Panc1 (cell line): ENCODE measurements at regions not wholly inside any gene's neighbourhood (a gene's known extent, or its start where the extent isn't known, plus 50 kb on each side); places are given as distances from the start of the nearest gene placed in this dataset.

Source experiments
- ATAC-seq: fragments of 200-7000 bp; cut with Tn5 transposase; 2 replicates; pipeline ENCODE4 v1.9.1; 2020; ENCODE audit warnings: mild to moderate bottlenecking, moderate library complexity
- BruUV-seq: library from RNA; stranded (reverse); fragments of 400-500 nt; replicated peaks from 2 replicates; lab custom pipeline; 2021; lab: Mats Ljungman, UMichigan
- CTCF ChIA-PET: fragments of 300-600 bp; sonication (Branson Sonifier 250); formaldehyde crosslinking; loops from one replicate; lab custom pipeline; 2022; ENCODE audit warnings: antibody characterized with exemption; lab: Charles Lee
- POLR2A ChIA-PET: fragments of 300-600 bp; sonication (Branson Sonifier 250); formaldehyde crosslinking; loops from one replicate; lab custom pipeline; 2022; ENCODE audit warnings: antibody characterized with exemption; lab: Charles Lee
- DNase-seq: peaks from one replicate; pipeline ENCODE4 v3.0.0-alpha.2; 2010; ENCODE audit warnings: low read depth, low spot score
- H3K27ac ChIP-seq: 2 replicates; pipeline ENCODE4 v1.5.1; 2011; ENCODE audit warnings: mild to moderate bottlenecking, low read length, inconsistent platforms
- H3K27me3 ChIP-seq: fragments of 200-500 bp; sonication (Bioruptor generic); 2 replicates; pipeline ENCODE4 v1.6.0; 2014; ENCODE audit warnings: low read length, inconsistent platforms; ENCODE audit not compliant: control insufficient read depth, insufficient read depth
- H3K36me3 ChIP-seq: fragments of 200-500 bp; sonication (Bioruptor generic); 2 replicates; pipeline ENCODE4 v1.5.1; 2014; ENCODE audit warnings: inconsistent platforms, mild to moderate bottlenecking, low read length, moderate library complexity; ENCODE audit not compliant: control insufficient read depth, insufficient read depth
- H3K4me1 ChIP-seq: 2 replicates; pipeline ENCODE4 v1.5.1; 2011; ENCODE audit warnings: inconsistent platforms, mild to moderate bottlenecking, low read length, moderate library complexity; ENCODE audit not compliant: control insufficient read depth, insufficient read depth
- H3K4me3 ChIP-seq, 2 experiments: 2 replicates each; pipeline ENCODE4 v1.5.1; 2011 to 2012; ENCODE audit warnings: low read depth in 2 of 2, low read length in 2 of 2, mild to moderate bottlenecking in 2 of 2, inconsistent platforms in 1 of 2, moderate library complexity in 1 of 2
- H3K9me3 ChIP-seq: fragments of 200-500 bp; sonication (Bioruptor generic); 2 replicates; pipeline ENCODE4 v1.5.1; 2014; ENCODE audit warnings: low read depth, mild to moderate bottlenecking, inconsistent platforms, low read length, moderate library complexity; ENCODE audit not compliant: control insufficient read depth, insufficient read depth
- POLR2AphosphoS5 ChIP-seq: IDR thresholded peaks from 2 replicates; pipeline ENCODE4 v1.6.1; 2012; ENCODE audit warnings: mild to moderate bottlenecking, low read depth, low read length, moderate library complexity
- SIN3A ChIP-seq: IDR thresholded peaks from 2 replicates; pipeline ENCODE4 v1.6.1; 2012; ENCODE audit warnings: low read depth, mild to moderate bottlenecking, low read length, moderate library complexity, borderline replicate concordance; ENCODE audit not compliant: insufficient read depth
- TCF7L2 ChIP-seq: IDR thresholded peaks from 2 replicates; pipeline ENCODE4 v1.6.1; 2011; ENCODE audit warnings: mild to moderate bottlenecking, low read depth, low read length, inconsistent platforms
- in situ Hi-C: cut with HindIII; loops from 2 replicates; pipeline ENCODE4 v1.10.0; 2016; ENCODE audit warnings: low sequenced_read_pairs, low pct_unique_long_range_greater_than_20kb
- intact Hi-C: fragments of 100-400 bp; cut with micrococcal nuclease; formaldehyde crosslinking; loops from one replicate; pipeline ENCODE4 v1.10.0; 2022; ENCODE audit not compliant: unreplicated experiment
- TF ChIP-seq, protein P1 (sequence below): fragments of 450-650 bp; IDR thresholded peaks from 2 replicates; pipeline ENCODE4 v1.5.1; 2017; ENCODE audit warnings: mild to moderate bottlenecking
- TF ChIP-seq, protein P2 (sequence below), 2 experiments: IDR thresholded peaks; 2 replicates each; pipeline ENCODE4 v1.6.1; 2011 to 2012; ENCODE audit warnings: low read depth in 2 of 2, control low read depth in 1 of 2, low read length in 1 of 2, mild to moderate bottlenecking in 1 of 2, moderate library complexity in 1 of 2; ENCODE audit not compliant: insufficient read depth in 1 of 2

DNA sequence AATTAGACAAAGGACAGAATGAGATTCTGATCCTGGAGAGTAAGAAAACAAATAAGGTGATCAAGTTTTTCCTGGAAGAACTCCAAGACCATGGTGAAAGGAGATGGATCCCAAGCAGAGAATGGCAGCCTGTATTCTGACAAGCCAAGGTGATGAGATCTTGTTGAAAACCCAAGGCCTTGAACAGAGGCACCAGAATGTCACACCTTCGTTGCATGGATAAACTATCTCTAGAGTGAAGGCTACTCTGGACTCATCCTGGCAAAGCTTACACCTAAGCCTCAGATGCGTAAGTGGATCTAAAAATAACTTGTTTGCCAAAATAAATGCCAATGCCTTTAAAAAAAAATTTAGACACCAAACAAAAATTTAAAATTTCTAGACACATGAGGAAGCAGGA, 605.9 kb downstream of the ETNK1 start:
- Histone ChIP-seq H3K27ac (no peak overlapping the region), H3K27me3 (no peaks in the 10 kb centered on the region), H3K9me3 (no peaks in the 10 kb centered on the region), H3K4me1 (no peaks in the 10 kb centered on the region), H3K36me3 (no peaks in the 10 kb centered on the region), H3K4me3 (no peak overlapping the region)
- DNase-seq (no peak), ATAC-seq (no peak)
- intact Hi-C loops (no loop called here), in situ Hi-C loops (no loop called here)
- CTCF ChIA-PET, result no interaction called here
- TF ChIP-seq, protein P1, sequence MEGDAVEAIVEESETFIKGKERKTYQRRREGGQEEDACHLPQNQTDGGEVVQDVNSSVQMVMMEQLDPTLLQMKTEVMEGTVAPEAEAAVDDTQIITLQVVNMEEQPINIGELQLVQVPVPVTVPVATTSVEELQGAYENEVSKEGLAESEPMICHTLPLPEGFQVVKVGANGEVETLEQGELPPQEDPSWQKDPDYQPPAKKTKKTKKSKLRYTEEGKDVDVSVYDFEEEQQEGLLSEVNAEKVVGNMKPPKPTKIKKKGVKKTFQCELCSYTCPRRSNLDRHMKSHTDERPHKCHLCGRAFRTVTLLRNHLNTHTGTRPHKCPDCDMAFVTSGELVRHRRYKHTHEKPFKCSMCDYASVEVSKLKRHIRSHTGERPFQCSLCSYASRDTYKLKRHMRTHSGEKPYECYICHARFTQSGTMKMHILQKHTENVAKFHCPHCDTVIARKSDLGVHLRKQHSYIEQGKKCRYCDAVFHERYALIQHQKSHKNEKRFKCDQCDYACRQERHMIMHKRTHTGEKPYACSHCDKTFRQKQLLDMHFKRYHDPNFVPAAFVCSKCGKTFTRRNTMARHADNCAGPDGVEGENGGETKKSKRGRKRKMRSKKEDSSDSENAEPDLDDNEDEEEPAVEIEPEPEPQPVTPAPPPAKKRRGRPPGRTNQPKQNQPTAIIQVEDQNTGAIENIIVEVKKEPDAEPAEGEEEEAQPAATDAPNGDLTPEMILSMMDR, result no peak
- TF ChIP-seq, protein P2, sequence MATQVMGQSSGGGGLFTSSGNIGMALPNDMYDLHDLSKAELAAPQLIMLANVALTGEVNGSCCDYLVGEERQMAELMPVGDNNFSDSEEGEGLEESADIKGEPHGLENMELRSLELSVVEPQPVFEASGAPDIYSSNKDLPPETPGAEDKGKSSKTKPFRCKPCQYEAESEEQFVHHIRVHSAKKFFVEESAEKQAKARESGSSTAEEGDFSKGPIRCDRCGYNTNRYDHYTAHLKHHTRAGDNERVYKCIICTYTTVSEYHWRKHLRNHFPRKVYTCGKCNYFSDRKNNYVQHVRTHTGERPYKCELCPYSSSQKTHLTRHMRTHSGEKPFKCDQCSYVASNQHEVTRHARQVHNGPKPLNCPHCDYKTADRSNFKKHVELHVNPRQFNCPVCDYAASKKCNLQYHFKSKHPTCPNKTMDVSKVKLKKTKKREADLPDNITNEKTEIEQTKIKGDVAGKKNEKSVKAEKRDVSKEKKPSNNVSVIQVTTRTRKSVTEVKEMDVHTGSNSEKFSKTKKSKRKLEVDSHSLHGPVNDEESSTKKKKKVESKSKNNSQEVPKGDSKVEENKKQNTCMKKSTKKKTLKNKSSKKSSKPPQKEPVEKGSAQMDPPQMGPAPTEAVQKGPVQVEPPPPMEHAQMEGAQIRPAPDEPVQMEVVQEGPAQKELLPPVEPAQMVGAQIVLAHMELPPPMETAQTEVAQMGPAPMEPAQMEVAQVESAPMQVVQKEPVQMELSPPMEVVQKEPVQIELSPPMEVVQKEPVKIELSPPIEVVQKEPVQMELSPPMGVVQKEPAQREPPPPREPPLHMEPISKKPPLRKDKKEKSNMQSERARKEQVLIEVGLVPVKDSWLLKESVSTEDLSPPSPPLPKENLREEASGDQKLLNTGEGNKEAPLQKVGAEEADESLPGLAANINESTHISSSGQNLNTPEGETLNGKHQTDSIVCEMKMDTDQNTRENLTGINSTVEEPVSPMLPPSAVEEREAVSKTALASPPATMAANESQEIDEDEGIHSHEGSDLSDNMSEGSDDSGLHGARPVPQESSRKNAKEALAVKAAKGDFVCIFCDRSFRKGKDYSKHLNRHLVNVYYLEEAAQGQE (IDR thresholded peaks at IDR 0.05; ENCODE audit: insufficient read depth in 1 of 2, low read depth in 2 of 2, low read length in 1 of 2), result no peak
- no peak for TF ChIP-seq SIN3A
- no peak for TF ChIP-seq POLR2AphosphoS5
- no peak for TF ChIP-seq TCF7L2
- BruUV-seq, result no TSS peak
- POLR2A ChIA-PET, result no interaction called here

DNA sequence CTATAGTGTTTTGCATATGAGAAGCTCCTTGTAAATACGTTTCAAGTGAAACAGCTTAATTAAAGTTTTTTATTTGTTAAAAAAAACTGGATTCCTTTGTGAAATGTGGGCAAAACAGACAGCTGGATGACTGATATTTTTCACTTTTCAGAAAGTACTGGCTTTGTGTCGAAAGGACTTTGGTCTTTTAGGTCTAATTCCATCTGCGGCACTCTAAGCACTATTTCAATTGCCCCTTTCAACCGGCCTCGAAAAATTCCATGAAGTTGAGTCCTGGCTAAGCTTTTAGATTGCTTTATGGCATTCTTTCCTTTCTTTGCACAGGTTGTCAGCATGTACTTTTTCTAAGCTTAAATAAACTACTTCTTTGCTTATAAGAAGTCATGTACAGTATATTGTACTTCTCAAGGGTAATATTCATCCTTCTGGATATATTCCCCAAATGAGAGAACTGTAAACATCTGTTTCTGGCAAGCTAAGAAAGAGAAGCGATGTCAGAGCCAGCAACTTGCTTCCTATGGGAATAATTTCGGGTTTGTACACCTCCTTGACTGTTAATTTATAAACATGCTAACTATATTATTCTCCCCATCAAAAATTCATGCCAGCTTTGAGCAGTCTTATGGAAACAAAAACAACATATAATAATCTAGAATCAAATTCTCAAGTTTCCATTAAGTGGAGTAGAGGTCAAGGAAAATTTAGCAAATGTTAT, 611.3 kb downstream of the ETNK1 start:
- POLR2A ChIA-PET, result interaction anchor here (0.6 kb wide), 1 partner anchor 192 kb away, joined by 3 read pairs; no protein-coding TSS in a partner anchor
- in situ Hi-C loops (no loop called here), intact Hi-C loops (no loop called here)
- CTCF ChIA-PET, result no interaction called here
- ATAC-seq (no peak), DNase-seq (no peak)
- H3K4me3 ChIP-seq, result no peak overlapping the region
- H3K27ac ChIP-seq, result no peak overlapping the region
- no peak for TF ChIP-seq POLR2AphosphoS5
- H3K36me3 ChIP-seq, result no peaks in the 10 kb centered on the region
- no TSS peak for BruUV-seq
- no peaks in the 10 kb centered on the region for H3K4me1 ChIP-seq
- H3K9me3 ChIP-seq, result no peaks in the 10 kb centered on the region
- no peaks in the 10 kb centered on the region for H3K27me3 ChIP-seq

GRCh38 chr12:23236811-23237210, 611.8 kb downstream of the ETNK1 start:
- Histone ChIP-seq H3K9me3 (no peaks in the 10 kb centered on the region), H3K4me1 (no peaks in the 10 kb centered on the region), H3K4me3 (no peak overlapping the region), H3K36me3 (no peaks in the 10 kb centered on the region; the same call in 1 of the 2 replicates), H3K27me3 (no peaks in the 10 kb centered on the region), H3K27ac (no peak overlapping the region)
- ChIA-PET CTCF (no interaction called here), POLR2A (no interaction called here)
- ATAC-seq (no peak), DNase-seq (no peak)
- TF ChIP-seq, protein P1, result no peak
- TF ChIP-seq TCF7L2 (no peak), SIN3A (no peak), POLR2AphosphoS5 (no peak)
- TF ChIP-seq, protein P2 (IDR thresholded peaks at IDR 0.05; ENCODE audit: insufficient read depth in 1 of 2, low read depth in 2 of 2, low read length in 1 of 2), result no peak
- no TSS peak for BruUV-seq
- intact Hi-C loops (no loop called here), in situ Hi-C loops (no loop called here)
